HG02885 (cell line): ENCODE measurements at regions not wholly inside any gene's neighbourhood (a gene's known extent, or its start where the extent isn't known, plus 50 kb on each side); places are given as distances from the start of the nearest gene placed in this dataset.

Experiments used
- ATAC-seq: cut with Tn5 transposase; IDR thresholded peaks from one replicate; pipeline ENCODE4 v1.9.1; 2021; ENCODE audit warnings: mild to moderate bottlenecking; ENCODE audit not compliant: unreplicated experiment, poor library complexity

- no peak for ATAC-seq
Observed at GRCh38 chr21:16070207-16070651, 340.4 kb downstream of the USP25 start.

GRCh38 chr21:16071092-16071491, 341.3 kb downstream of the USP25 start:
- ATAC-seq: no peak

GRCh38 chr21:16071761-16072160, 342.0 kb downstream of the USP25 start:
- ATAC-seq: no peak

GRCh38 chr21:16072221-16072620, 342.4 kb downstream of the USP25 start:
- no peak for ATAC-seq

- ATAC-seq: no peak
Observed at GRCh38 chr21:16072737-16073136, 343.0 kb downstream of the USP25 start.

GRCh38 chr21:16073586-16073985, 343.8 kb downstream of the USP25 start:
- ATAC-seq: no peak

GRCh38 chr21:16074950-16075489, 345.2 kb downstream of the USP25 start:
- no peak for ATAC-seq

GRCh38 chr21:16075649-16076282, 346.0 kb downstream of the USP25 start:
- no peak for ATAC-seq

- no peak for ATAC-seq
Observed at GRCh38 chr21:16076465-16076864, 346.7 kb downstream of the USP25 start.

- ATAC-seq: no peak
Observed at GRCh38 chr21:16078382-16078781, 348.6 kb downstream of the USP25 start.

- ATAC-seq: no peak
Observed at GRCh38 chr21:16079830-16080229, 350.0 kb downstream of the USP25 start.

- ATAC-seq: no peak
Observed at GRCh38 chr21:16081304-16081703, 351.5 kb downstream of the USP25 start.

GRCh38 chr21:16082038-16082816, 352.4 kb downstream of the USP25 start:
- ATAC-seq: peak; percentile 56

GRCh38 chr21:16084776-16085364, 355.1 kb downstream of the USP25 start:
- no peak for ATAC-seq

- no peak for ATAC-seq
Observed at GRCh38 chr21:16085421-16085820, 355.6 kb downstream of the USP25 start.

- no peak for ATAC-seq
Observed at GRCh38 chr21:16086121-16086520, 356.3 kb downstream of the USP25 start.

- no peak for ATAC-seq
Observed at GRCh38 chr21:16086936-16087335, 357.2 kb downstream of the USP25 start.

- ATAC-seq: no peak
Observed at GRCh38 chr21:16087523-16087922, 357.7 kb downstream of the USP25 start.

GRCh38 chr21:16088056-16088455, 358.3 kb downstream of the USP25 start:
- no peak for ATAC-seq

GRCh38 chr21:16095005-16095404, 365.2 kb downstream of the USP25 start:
- ATAC-seq: no peak

GRCh38 chr21:16096988-16097387, 367.2 kb downstream of the USP25 start:
- ATAC-seq: no peak
